ENCODE measurements at regions not wholly inside any gene's neighbourhood (a gene's known extent, or its start where the extent isn't known, plus 50 kb on each side); places are given as distances from the start of the nearest gene placed in this dataset.

GRCh38 chr5:3364433-3364832, 231.2 kb upstream of the IRX1 start:
- Histone ChIP-seq H4K20me1 (ENCODE audit: insufficient read depth, low read depth, low read length) (no peaks in the 10 kb centered on the region), H3K4me2 (ENCODE audit: low read depth, low read length, poor library complexity, severe bottlenecking) (no peak overlapping the region), H2AFZ (ENCODE audit: low read length) (no peak overlapping the region), H3K9me2 (replicated peaks; ENCODE audit: insufficient read depth, low read length) (no peaks in the 10 kb centered on the region), H3K9ac (ENCODE audit: low read length) (no peak overlapping the region), H3K4me1 (ENCODE audit: low read length) (no peaks in the 10 kb centered on the region), H3K27ac (ENCODE audit: low read length) (no peak overlapping the region), H3K9me3 (ENCODE audit: low read length) (no peaks in the 10 kb centered on the region; the same call in 1 of the 2 replicates), H3K27me3 (ENCODE audit: low read length) (no peaks in the 10 kb centered on the region), H3K4me3 (ENCODE audit: low read length) (no peak overlapping the region), H3K79me2 (ENCODE audit: low read length) (no peaks in the 10 kb centered on the region), H3K36me3 (ENCODE audit: insufficient read depth, low read length) (no peaks in the 10 kb centered on the region)
- no peak for DNase-seq

DNA sequence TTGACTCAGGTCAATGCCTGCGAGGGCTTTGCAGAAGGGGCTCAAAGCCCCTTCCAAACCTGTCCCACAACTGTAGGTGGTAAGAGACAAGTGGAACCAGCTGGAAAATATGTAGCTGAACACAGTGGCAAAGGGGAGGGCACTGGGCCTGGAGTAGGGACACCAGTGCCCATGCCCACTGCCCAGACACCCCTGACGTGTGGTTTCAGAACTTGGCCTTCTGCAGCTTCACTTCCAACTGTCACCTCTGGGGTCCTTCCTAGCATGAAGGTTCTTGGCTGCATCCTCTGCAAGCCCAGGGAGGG, 233.1 kb upstream of the IRX1 start:
- no peaks in the 10 kb centered on the region for H4K20me1 ChIP-seq (ENCODE audit: insufficient read depth, low read depth, low read length)
- no peaks in the 10 kb centered on the region for H3K9me2 ChIP-seq (replicated peaks; ENCODE audit: insufficient read depth, low read length)
- no peaks in the 10 kb centered on the region for H3K4me1 ChIP-seq (ENCODE audit: low read length)
- no peaks in the 10 kb centered on the region for H3K36me3 ChIP-seq (ENCODE audit: insufficient read depth, low read length)
- DNase-seq, result no peak
- H3K27me3 ChIP-seq (ENCODE audit: low read length), result no peaks in the 10 kb centered on the region
- H3K9ac ChIP-seq (ENCODE audit: low read length), result no peak overlapping the region
- no peak overlapping the region for H3K4me3 ChIP-seq (ENCODE audit: low read length)
- H3K9me3 ChIP-seq (ENCODE audit: low read length), result no peaks in the 10 kb centered on the region; the same call in 1 of the 2 replicates
- H3K27ac ChIP-seq (ENCODE audit: low read length), result no peak overlapping the region
- no peaks in the 10 kb centered on the region for H3K79me2 ChIP-seq (ENCODE audit: low read length)
- H3K4me2 ChIP-seq (ENCODE audit: low read depth, low read length, poor library complexity, severe bottlenecking), result no peak overlapping the region
- H2AFZ ChIP-seq (ENCODE audit: low read length), result no peak overlapping the region

- H4K20me1 ChIP-seq (ENCODE audit: insufficient read depth, low read depth, low read length), result no peaks in the 10 kb centered on the region
- no peaks in the 10 kb centered on the region for H3K4me1 ChIP-seq (ENCODE audit: low read length)
- no peak overlapping the region for H3K4me2 ChIP-seq (ENCODE audit: low read depth, low read length, poor library complexity, severe bottlenecking)
- no peak for DNase-seq
- H3K4me3 ChIP-seq (ENCODE audit: low read length), result no peak overlapping the region
- no peaks in the 10 kb centered on the region for H3K9me2 ChIP-seq (replicated peaks; ENCODE audit: insufficient read depth, low read length)
- no peaks in the 10 kb centered on the region for H3K36me3 ChIP-seq (ENCODE audit: insufficient read depth, low read length)
- no peak overlapping the region for H3K27ac ChIP-seq (ENCODE audit: low read length)
- no peak overlapping the region for H3K9ac ChIP-seq (ENCODE audit: low read length)
- H2AFZ ChIP-seq (ENCODE audit: low read length), result no peak overlapping the region
- H3K9me3 ChIP-seq (ENCODE audit: low read length), result no peaks in the 10 kb centered on the region; the same call in 1 of the 2 replicates
- no peaks in the 10 kb centered on the region for H3K27me3 ChIP-seq (ENCODE audit: low read length)
- no peaks in the 10 kb centered on the region for H3K79me2 ChIP-seq (ENCODE audit: low read length)
These were observed 233.6 kb upstream of the IRX1 start for GRCh38 chr5:3361811-3362605.

- Histone ChIP-seq H3K4me2 (ENCODE audit: low read depth, low read length, poor library complexity, severe bottlenecking) (no peak overlapping the region), H3K9me3 (ENCODE audit: low read length) (no peaks in the 10 kb centered on the region; the same call in 1 of the 2 replicates), H3K9ac (ENCODE audit: low read length) (no peak overlapping the region), H3K79me2 (ENCODE audit: low read length) (no peaks in the 10 kb centered on the region), H3K4me3 (ENCODE audit: low read length) (no peak overlapping the region), H3K4me1 (ENCODE audit: low read length) (no peaks in the 10 kb centered on the region), H3K9me2 (replicated peaks; ENCODE audit: insufficient read depth, low read length) (no peaks in the 10 kb centered on the region), H3K27ac (ENCODE audit: low read length) (no peak overlapping the region), H4K20me1 (ENCODE audit: insufficient read depth, low read depth, low read length) (no peaks in the 10 kb centered on the region), H2AFZ (ENCODE audit: low read length) (no peak overlapping the region), H3K27me3 (ENCODE audit: low read length) (no peaks in the 10 kb centered on the region), H3K36me3 (ENCODE audit: insufficient read depth, low read length) (no peaks in the 10 kb centered on the region)
- DNase-seq, result no peak
These were observed 236.0 kb upstream of the IRX1 start for GRCh38 chr5:3359642-3360041.

- Histone ChIP-seq H3K4me3 (ENCODE audit: low read length) (no peak overlapping the region), H3K79me2 (ENCODE audit: low read length) (no peaks in the 10 kb centered on the region), H3K9me3 (ENCODE audit: low read length) (no peaks in the 10 kb centered on the region; the same call in 1 of the 2 replicates), H3K27ac (ENCODE audit: low read length) (no peak overlapping the region), H3K36me3 (ENCODE audit: insufficient read depth, low read length) (no peaks in the 10 kb centered on the region), H3K4me1 (ENCODE audit: low read length) (no peaks in the 10 kb centered on the region), H3K27me3 (ENCODE audit: low read length) (no peaks in the 10 kb centered on the region), H4K20me1 (ENCODE audit: insufficient read depth, low read depth, low read length) (no peaks in the 10 kb centered on the region), H3K4me2 (ENCODE audit: low read depth, low read length, poor library complexity, severe bottlenecking) (no peak overlapping the region), H2AFZ (ENCODE audit: low read length) (no peak overlapping the region), H3K9ac (ENCODE audit: low read length) (no peak overlapping the region), H3K9me2 (replicated peaks; ENCODE audit: insufficient read depth, low read length) (no peaks in the 10 kb centered on the region)
- DNase-seq, result no peak
These were observed 238.3 kb upstream of the IRX1 start for GRCh38 chr5:3357291-3357690.

DNA sequence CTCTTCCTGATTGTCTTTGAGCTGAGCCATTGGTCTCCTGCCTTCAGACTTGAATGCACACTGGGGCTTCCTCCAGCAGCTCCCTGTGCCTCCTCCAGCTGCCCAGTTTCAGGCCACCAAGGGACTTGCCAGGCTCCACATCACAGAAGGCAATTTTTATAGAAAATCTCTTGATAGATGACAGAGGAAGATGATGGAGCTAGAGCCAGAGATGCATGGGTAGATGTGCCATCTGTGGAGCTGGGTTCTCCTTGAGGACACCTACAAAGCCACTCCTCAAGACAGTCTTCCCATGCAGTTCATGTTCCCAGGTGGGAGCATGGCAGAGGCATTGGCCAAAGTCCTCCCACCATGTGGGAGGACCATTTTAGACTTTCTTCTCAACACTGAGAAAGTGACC, 239.6 kb upstream of the IRX1 start:
- H3K4me1 ChIP-seq (ENCODE audit: low read length), result no peaks in the 10 kb centered on the region
- H3K27me3 ChIP-seq (ENCODE audit: low read length), result no peaks in the 10 kb centered on the region
- no peaks in the 10 kb centered on the region for H3K79me2 ChIP-seq (ENCODE audit: low read length)
- no peaks in the 10 kb centered on the region for H4K20me1 ChIP-seq (ENCODE audit: insufficient read depth, low read depth, low read length)
- no peak for DNase-seq
- no peak overlapping the region for H3K27ac ChIP-seq (ENCODE audit: low read length)
- no peak overlapping the region for H3K4me2 ChIP-seq (ENCODE audit: low read depth, low read length, poor library complexity, severe bottlenecking)
- no peak overlapping the region for H2AFZ ChIP-seq (ENCODE audit: low read length)
- H3K9ac ChIP-seq (ENCODE audit: low read length), result no peak overlapping the region
- no peaks in the 10 kb centered on the region for H3K9me2 ChIP-seq (replicated peaks; ENCODE audit: insufficient read depth, low read length)
- no peaks in the 10 kb centered on the region for H3K36me3 ChIP-seq (ENCODE audit: insufficient read depth, low read length)
- H3K9me3 ChIP-seq (ENCODE audit: low read length), result peaks cover 3% of the 10 kb centered on the region; the same call in 1 of the 2 replicates
- no peak overlapping the region for H3K4me3 ChIP-seq (ENCODE audit: low read length)

- Histone ChIP-seq H3K27ac (ENCODE audit: low read length) (no peak overlapping the region), H3K4me3 (ENCODE audit: low read length) (no peak overlapping the region), H3K9ac (ENCODE audit: low read length) (no peak overlapping the region), H3K27me3 (ENCODE audit: low read length) (no peaks in the 10 kb centered on the region), H4K20me1 (ENCODE audit: insufficient read depth, low read depth, low read length) (no peaks in the 10 kb centered on the region), H3K79me2 (ENCODE audit: low read length) (no peaks in the 10 kb centered on the region), H3K36me3 (ENCODE audit: insufficient read depth, low read length) (no peaks in the 10 kb centered on the region), H3K9me3 (ENCODE audit: low read length) (peaks cover 3% of the 10 kb centered on the region; the same call in 1 of the 2 replicates), H3K4me2 (ENCODE audit: low read depth, low read length, poor library complexity, severe bottlenecking) (no peak overlapping the region), H2AFZ (ENCODE audit: low read length) (no peak overlapping the region), H3K9me2 (replicated peaks; ENCODE audit: insufficient read depth, low read length) (no peaks in the 10 kb centered on the region), H3K4me1 (ENCODE audit: low read length) (no peaks in the 10 kb centered on the region)
- DNase-seq, result no peak
These were observed 240.5 kb upstream of the IRX1 start for GRCh38 chr5:3355126-3355525.

- H3K9me3 ChIP-seq (ENCODE audit: low read length), result peaks cover 3% of the 10 kb centered on the region; the same call in 1 of the 2 replicates
- no peak overlapping the region for H2AFZ ChIP-seq (ENCODE audit: low read length)
- H3K4me2 ChIP-seq (ENCODE audit: low read depth, low read length, poor library complexity, severe bottlenecking), result no peak overlapping the region
- no peaks in the 10 kb centered on the region for H3K27me3 ChIP-seq (ENCODE audit: low read length)
- no peak overlapping the region for H3K27ac ChIP-seq (ENCODE audit: low read length)
- H3K9me2 ChIP-seq (replicated peaks; ENCODE audit: insufficient read depth, low read length), result no peaks in the 10 kb centered on the region
- no peak for DNase-seq
- H3K79me2 ChIP-seq (ENCODE audit: low read length), result no peaks in the 10 kb centered on the region
- H3K4me3 ChIP-seq (ENCODE audit: low read length), result no peak overlapping the region
- no peak overlapping the region for H3K9ac ChIP-seq (ENCODE audit: low read length)
- H3K4me1 ChIP-seq (ENCODE audit: low read length), result no peaks in the 10 kb centered on the region
- H3K36me3 ChIP-seq (ENCODE audit: insufficient read depth, low read length), result no peaks in the 10 kb centered on the region
- no peaks in the 10 kb centered on the region for H4K20me1 ChIP-seq (ENCODE audit: insufficient read depth, low read depth, low read length)
These were observed 241.0 kb upstream of the IRX1 start for GRCh38 chr5:3354606-3355005.

Measured in Karpas-422 (cell line).